DND-41 (cell line): ENCODE measurements at regions not wholly inside any gene's neighbourhood (a gene's known extent, or its start where the extent isn't known, plus 50 kb on each side); places are given as distances from the start of the nearest gene placed in this dataset.

Source experiments
- EZH2 ChIP-seq: IDR thresholded peaks from 3 replicates; pipeline ENCODE4 v1.6.1; 2012; ENCODE audit warnings: borderline replicate concordance, low read depth, mild to moderate bottlenecking, moderate library complexity, low read length, inconsistent platforms; ENCODE audit not compliant: severe bottlenecking
- TF ChIP-seq, protein P1 (sequence below): IDR thresholded peaks from 2 replicates; pipeline ENCODE4 v1.5.1; 2012; ENCODE audit warnings: borderline replicate concordance, low read length, moderate library complexity, mild to moderate bottlenecking; ENCODE audit not compliant: poor library complexity, severe bottlenecking; ENCODE audit errors: extremely low read depth

GRCh38 chr5:25459082-25459481 lies 814.3 kb upstream of the CDH10 start:
- TF ChIP-seq, protein P1, sequence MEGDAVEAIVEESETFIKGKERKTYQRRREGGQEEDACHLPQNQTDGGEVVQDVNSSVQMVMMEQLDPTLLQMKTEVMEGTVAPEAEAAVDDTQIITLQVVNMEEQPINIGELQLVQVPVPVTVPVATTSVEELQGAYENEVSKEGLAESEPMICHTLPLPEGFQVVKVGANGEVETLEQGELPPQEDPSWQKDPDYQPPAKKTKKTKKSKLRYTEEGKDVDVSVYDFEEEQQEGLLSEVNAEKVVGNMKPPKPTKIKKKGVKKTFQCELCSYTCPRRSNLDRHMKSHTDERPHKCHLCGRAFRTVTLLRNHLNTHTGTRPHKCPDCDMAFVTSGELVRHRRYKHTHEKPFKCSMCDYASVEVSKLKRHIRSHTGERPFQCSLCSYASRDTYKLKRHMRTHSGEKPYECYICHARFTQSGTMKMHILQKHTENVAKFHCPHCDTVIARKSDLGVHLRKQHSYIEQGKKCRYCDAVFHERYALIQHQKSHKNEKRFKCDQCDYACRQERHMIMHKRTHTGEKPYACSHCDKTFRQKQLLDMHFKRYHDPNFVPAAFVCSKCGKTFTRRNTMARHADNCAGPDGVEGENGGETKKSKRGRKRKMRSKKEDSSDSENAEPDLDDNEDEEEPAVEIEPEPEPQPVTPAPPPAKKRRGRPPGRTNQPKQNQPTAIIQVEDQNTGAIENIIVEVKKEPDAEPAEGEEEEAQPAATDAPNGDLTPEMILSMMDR, result no peak
- TF ChIP-seq EZH2, result no peak
